ENCODE measurements at regions not wholly inside any gene's neighbourhood (a gene's known extent, or its start where the extent isn't known, plus 50 kb on each side); places are given as distances from the start of the nearest gene placed in this dataset.

GRCh38 chr12:66025477-66025876, 105.1 kb downstream of the LLPH start:
- no peaks in the 10 kb centered on the region for H3K4me1 ChIP-seq (ENCODE audit: insufficient read depth, low read length)
- POLR2A ChIA-PET, result no interaction called here
- no peaks in the 10 kb centered on the region for H3K27me3 ChIP-seq (ENCODE audit: control insufficient read depth in 1 of 2, insufficient read depth in 2 of 2, low read length in 2 of 2)
- no peaks in the 10 kb centered on the region for H3K36me3 ChIP-seq (replicated peaks in 1 of 2; ENCODE audit: control insufficient read depth in 1 of 2, insufficient read depth in 2 of 2, low read length in 2 of 2)
- H2AFZ ChIP-seq (ENCODE audit: low read length), result no peak overlapping the region
- no peak overlapping the region for H3K4me2 ChIP-seq (ENCODE audit: low read depth, low read length)
- DNase-seq (ENCODE audit: low spot score), result peak; percentile 49
- no peaks in the 10 kb centered on the region for H4K20me1 ChIP-seq (ENCODE audit: insufficient read depth, low read length)
- BruUV-seq (replicated peaks), result no TSS peak
- no peaks in the 10 kb centered on the region for H3K9me3 ChIP-seq (ENCODE audit: low read length)
- in situ Hi-C loops (cut with HindIII; ENCODE audit: extremely low pct_ligation_motif_present, low pct_unique_long_range_greater_than_20kb), result no loop called here
- no peak for TF ChIP-seq MED13 (CRISPR knock-in tag; IDR thresholded peaks at IDR 0.05)
- TF ChIP-seq MEF2D (CRISPR knock-in tag; IDR thresholded peaks at IDR 0.05), result no peak
- TF ChIP-seq KIAA2018 (CRISPR knock-in tag; IDR thresholded peaks at IDR 0.05; ENCODE audit: borderline replicate concordance), result no peak
- TF ChIP-seq DDIT3 (CRISPR knock-in tag; IDR thresholded peaks at IDR 0.05), result no peak
- no peak for TF ChIP-seq ZNF431 (CRISPR knock-in tag; IDR thresholded peaks at IDR 0.05; ENCODE audit: borderline replicate concordance, low read depth)
- TF ChIP-seq, protein P1, sequence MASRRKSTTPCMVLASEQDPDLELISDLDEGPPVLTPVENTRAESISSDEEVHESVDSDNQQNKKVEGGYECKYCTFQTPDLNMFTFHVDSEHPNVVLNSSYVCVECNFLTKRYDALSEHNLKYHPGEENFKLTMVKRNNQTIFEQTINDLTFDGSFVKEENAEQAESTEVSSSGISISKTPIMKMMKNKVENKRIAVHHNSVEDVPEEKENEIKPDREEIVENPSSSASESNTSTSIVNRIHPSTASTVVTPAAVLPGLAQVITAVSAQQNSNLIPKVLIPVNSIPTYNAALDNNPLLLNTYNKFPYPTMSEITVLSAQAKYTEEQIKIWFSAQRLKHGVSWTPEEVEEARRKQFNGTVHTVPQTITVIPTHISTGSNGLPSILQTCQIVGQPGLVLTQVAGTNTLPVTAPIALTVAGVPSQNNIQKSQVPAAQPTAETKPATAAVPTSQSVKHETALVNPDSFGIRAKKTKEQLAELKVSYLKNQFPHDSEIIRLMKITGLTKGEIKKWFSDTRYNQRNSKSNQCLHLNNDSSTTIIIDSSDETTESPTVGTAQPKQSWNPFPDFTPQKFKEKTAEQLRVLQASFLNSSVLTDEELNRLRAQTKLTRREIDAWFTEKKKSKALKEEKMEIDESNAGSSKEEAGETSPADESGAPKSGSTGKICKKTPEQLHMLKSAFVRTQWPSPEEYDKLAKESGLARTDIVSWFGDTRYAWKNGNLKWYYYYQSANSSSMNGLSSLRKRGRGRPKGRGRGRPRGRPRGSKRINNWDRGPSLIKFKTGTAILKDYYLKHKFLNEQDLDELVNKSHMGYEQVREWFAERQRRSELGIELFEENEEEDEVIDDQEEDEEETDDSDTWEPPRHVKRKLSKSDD (CRISPR knock-in tag; IDR thresholded peaks at IDR 0.05; ENCODE audit: low read depth), result no peak
- TF ChIP-seq ZNF703 (CRISPR knock-in tag; IDR thresholded peaks at IDR 0.05; ENCODE audit: borderline replicate concordance), result no peak
- no peak for TF ChIP-seq NFE2L2 (IDR thresholded peaks at IDR 0.05; ENCODE audit: low read length)
- TF ChIP-seq TOPORS (CRISPR knock-in tag; IDR thresholded peaks at IDR 0.05), result no peak
- TF ChIP-seq MTA1 (CRISPR knock-in tag; IDR thresholded peaks at IDR 0.05; ENCODE audit: borderline replicate concordance), result no peak
- TF ChIP-seq CREB1 (IDR thresholded peaks at IDR 0.05), result no peak
- no peak for TF ChIP-seq CREB1 (CRISPR knock-in tag; IDR thresholded peaks at IDR 0.05)
- TF ChIP-seq TMF1 (CRISPR knock-in tag; IDR thresholded peaks at IDR 0.05; ENCODE audit: low read depth), result no peak
- no peak for TF ChIP-seq SMAD9 (CRISPR knock-in tag; IDR thresholded peaks at IDR 0.05)
- no peak for TF ChIP-seq ZNF292 (CRISPR knock-in tag; IDR thresholded peaks at IDR 0.05; ENCODE audit: borderline replicate concordance, low read depth)
- TF ChIP-seq ZNF441 (CRISPR knock-in tag; IDR thresholded peaks at IDR 0.05; ENCODE audit: borderline replicate concordance), result no peak
- no peak overlapping the region for H3K4me3 ChIP-seq (replicated peaks in 1 of 3; ENCODE audit: insufficient read depth in 1 of 3, low read depth in 2 of 3, low read length in 3 of 3)
- no peak overlapping the region for H3K9ac ChIP-seq (ENCODE audit: insufficient read depth, low read depth, low read length)
- no peak overlapping the region for H3K27ac ChIP-seq (ENCODE audit: extremely low read length, insufficient read depth, low read length)
- no peaks in the 10 kb centered on the region for H3K79me2 ChIP-seq (ENCODE audit: insufficient read depth, low read length)
- WGBS (ENCODE audit: low lambda C conversion rate), result 57% methylated on average over 2 of the region's 2 CpGs
- CTCF ChIA-PET (ENCODE audit: low intra/inter-chr PET ratio, low total read pairs), result no interaction called here
- no peak for FAIRE-seq
- intact Hi-C loops (cut with micrococcal nuclease; ENCODE audit: unreplicated experiment), result loop anchor here (2.0 kb wide), 1 partner anchor 27 kb away; no protein-coding TSS in a partner anchor
- ATAC-seq, result no peak

All from HepG2 (cell line).